Spleen (tissue), 7 donors: ENCODE measurements at regions not wholly inside any gene's neighbourhood (a gene's known extent, or its start where the extent isn't known, plus 50 kb on each side); places are given as distances from the start of the nearest gene placed in this dataset.

Source experiments
- POLR2A ChIP-seq, 3 donors: fragments of 450-650 bp; IDR thresholded peaks; one replicate each; pipeline ENCODE4 v1.5.1; 2017; ENCODE audit warnings: antibody characterized with exemption in 3 of 3, mild to moderate bottlenecking in 1 of 3
- POLR2AphosphoS5 ChIP-seq, 3 donors: sonication (generic); formaldehyde crosslinking; IDR thresholded peaks; one replicate each; pipeline ENCODE4 v1.5.1; 2017; ENCODE audit warnings: antibody characterized with exemption in 3 of 3
- TF ChIP-seq, protein P1 (sequence below), 11 experiments: fragments of 200-600 bp in 7 of 11; fragments of 450-650 bp in 4 of 11; sonication (generic) in 4 of 11; IDR thresholded peaks in 8 of 11; conservative IDR thresholded peaks in 3 of 11; 1 replicate in 7 of 11; 2 replicates in 4 of 11; pipeline versions ENCODE4 v1.4.0 to v1.8.0; 2016 to 2021; ENCODE audit warnings: antibody characterized with exemption in 11 of 11, inconsistent platforms in 4 of 11, mild to moderate bottlenecking in 1 of 11
- donor health status: DM: no; HTN: no; CAD: no; lungs with moderate emphysema.
- donor health status: DM: no; HTN: no; CAD: no.
- donor health status: DM: no; HTN: no; CAD: no.

DNA sequence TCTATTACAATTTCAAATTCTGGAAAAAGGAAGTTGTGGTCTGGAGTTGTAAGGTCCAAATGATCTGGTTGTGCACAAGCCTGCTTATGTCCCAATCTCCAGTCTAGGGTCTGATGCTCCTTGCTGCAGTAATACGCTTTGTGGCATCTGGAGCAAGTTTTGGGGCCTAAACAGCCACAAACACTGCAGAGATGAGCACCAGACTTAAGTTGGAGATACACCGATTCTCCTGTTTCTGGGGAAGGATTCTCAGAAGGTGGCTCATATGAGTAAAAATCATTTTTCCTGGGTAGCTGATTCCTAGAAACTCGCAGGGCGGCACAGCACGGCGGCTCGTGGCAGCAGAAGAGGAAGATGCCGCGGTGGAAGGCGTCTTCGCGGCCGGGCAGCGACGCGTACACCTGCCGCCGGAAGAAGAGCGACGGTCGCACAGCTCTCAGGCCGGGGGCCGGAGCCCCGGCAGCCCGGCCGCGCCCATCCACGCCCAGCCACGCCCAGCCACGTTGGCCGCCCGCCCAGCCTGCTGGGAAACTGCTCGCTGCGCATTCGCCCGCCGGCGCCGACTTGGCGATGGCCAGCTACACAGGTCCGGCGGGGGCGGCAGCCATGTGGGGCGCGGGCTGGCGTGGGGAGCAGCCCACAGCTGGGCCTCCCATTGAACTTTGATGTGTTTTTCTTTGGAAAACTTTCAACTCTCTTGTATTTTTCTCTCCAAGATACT is 129.0 kb downstream of the ASCL4 start:
- TF ChIP-seq POLR2A (IDR thresholded peaks at IDR 0.05) (no peak), POLR2AphosphoS5 (IDR thresholded peaks at IDR 0.05) (peak in 1 of 3 donors; percentile 48)
- TF ChIP-seq, protein P1, sequence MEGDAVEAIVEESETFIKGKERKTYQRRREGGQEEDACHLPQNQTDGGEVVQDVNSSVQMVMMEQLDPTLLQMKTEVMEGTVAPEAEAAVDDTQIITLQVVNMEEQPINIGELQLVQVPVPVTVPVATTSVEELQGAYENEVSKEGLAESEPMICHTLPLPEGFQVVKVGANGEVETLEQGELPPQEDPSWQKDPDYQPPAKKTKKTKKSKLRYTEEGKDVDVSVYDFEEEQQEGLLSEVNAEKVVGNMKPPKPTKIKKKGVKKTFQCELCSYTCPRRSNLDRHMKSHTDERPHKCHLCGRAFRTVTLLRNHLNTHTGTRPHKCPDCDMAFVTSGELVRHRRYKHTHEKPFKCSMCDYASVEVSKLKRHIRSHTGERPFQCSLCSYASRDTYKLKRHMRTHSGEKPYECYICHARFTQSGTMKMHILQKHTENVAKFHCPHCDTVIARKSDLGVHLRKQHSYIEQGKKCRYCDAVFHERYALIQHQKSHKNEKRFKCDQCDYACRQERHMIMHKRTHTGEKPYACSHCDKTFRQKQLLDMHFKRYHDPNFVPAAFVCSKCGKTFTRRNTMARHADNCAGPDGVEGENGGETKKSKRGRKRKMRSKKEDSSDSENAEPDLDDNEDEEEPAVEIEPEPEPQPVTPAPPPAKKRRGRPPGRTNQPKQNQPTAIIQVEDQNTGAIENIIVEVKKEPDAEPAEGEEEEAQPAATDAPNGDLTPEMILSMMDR (IDR thresholded peaks at IDR 0.05 in 8 of 11, conservative IDR thresholded peaks at IDR 0.05 in 3 of 11): no peak
